ENCODE measurements at regions not wholly inside any gene's neighbourhood (a gene's known extent, or its start where the extent isn't known, plus 50 kb on each side); places are given as distances from the start of the nearest gene placed in this dataset.

- DNase-seq (ENCODE audit: low spot score) = no peak
Observed at GRCh38 chr19:28218728-28219127, 994.2 kb downstream of the UQCRFS1 start.

GRCh38 chr19:28217022-28217421 is 995.9 kb downstream of the UQCRFS1 start:
- DNase-seq (ENCODE audit: low spot score) = no peak

- DNase-seq (ENCODE audit: low spot score) = peak; percentile 35
Observed at GRCh38 chr19:28213470-28214082, 999.4 kb downstream of the UQCRFS1 start.

GRCh38 chr19:28210886-28211285 is 1002.1 kb downstream of the UQCRFS1 start:
- DNase-seq (ENCODE audit: low spot score) = no peak

- DNase-seq (ENCODE audit: low spot score) = no peak
Observed at GRCh38 chr19:28208745-28209144, 1004.2 kb downstream of the UQCRFS1 start.

GRCh38 chr19:28207244-28207643 is 1005.7 kb downstream of the UQCRFS1 start:
- no peak for DNase-seq (ENCODE audit: low spot score)

DNA sequence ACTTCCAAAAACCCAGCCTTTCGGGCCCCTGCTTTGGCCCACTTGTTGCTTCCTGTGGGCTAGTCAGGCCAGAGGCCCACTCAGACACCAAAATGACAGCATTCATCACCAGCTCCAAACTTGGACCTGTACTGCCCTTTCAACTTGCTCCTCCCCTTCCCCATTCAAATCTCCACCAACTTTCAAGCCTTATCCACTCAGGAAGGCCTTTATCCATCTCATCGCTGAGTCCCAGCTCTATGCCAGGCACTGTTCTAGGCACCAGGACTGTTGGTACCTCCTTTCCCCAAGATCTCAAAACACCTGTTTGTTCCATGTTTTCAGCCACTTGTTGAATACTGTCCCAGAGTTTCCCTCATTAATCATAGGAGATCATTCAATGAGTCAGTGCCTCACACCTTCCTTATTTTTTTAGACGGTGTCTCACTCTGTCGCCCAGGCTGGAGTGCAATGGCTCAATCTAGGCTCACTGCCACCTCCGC is 1011.4 kb downstream of the UQCRFS1 start:
- DNase-seq (ENCODE audit: low spot score) = no peak

- DNase-seq (ENCODE audit: low spot score) = no peak
Observed at GRCh38 chr19:28199323-28199722, 1013.6 kb downstream of the UQCRFS1 start.

- no peak for DNase-seq (ENCODE audit: low spot score)
Observed at GRCh38 chr19:28196961-28197360, 1016.0 kb downstream of the UQCRFS1 start.

- DNase-seq (ENCODE audit: low spot score) = no peak
Observed at GRCh38 chr19:28196101-28196500, 1016.9 kb downstream of the UQCRFS1 start.

DNA sequence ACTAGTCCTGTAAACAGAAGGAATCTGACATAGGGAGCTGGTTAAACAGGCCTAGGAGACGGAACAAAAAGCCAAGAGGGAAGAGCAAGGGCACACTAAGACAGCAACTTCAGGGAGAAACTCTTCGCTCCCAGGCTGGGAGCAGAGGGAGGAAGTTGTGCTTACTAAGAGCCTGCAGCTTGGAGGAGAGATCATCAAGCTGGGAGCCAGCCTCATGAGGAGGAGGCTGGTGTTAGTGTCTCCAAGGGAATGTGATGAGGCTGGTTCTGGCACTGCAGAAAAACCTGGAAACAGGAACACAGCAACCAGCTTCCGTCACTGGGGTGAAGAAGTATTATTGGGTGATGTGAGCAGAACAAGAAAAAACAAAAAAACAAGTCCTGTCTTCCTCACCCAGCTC is 1027.3 kb downstream of the UQCRFS1 start:
- no peak for DNase-seq (ENCODE audit: low spot score)

- no peak for DNase-seq (ENCODE audit: low spot score)
Observed at GRCh38 chr19:28184997-28185396, 1028.0 kb downstream of the UQCRFS1 start.

DNA sequence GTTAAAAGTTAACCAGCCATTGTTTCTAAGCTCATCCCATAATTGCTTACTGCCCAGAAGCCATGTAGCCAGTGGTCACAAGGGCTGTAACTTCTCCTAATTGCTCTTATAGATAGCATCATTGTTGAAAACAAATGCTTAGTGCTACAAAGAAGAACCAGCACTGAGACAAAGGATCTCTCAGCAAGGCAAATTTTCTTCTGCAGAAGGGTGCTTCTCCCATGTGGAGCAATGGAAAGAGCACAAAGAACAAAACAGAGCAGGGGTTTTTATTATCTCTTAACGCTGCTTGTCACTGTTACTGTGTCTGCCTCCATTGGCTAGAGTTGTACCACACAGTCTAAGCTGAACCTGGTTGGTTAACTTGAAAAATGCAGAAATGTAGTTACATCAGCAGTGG is 1036.8 kb downstream of the UQCRFS1 start:
- DNase-seq (ENCODE audit: low spot score) = no peak

DNA sequence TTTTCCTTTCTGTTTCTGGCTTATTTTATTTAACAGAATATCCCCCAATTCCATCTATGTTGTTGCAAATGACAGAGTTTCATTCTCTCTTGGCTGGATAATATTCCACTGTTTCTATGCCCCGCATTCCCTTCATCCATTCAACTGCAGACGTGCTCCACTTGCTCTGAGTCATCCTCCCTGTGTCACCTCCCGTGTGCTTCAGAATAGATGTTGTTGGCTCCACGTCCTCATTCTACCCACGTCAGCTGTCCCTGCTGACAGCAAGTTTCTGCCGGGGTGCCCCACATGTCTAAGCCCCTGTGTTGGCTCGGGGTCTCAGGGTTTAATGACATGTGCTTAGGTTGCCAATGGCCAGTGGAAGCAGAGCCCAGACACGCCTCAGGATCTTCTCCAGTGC is 1041.0 kb downstream of the UQCRFS1 start:
- no peak for DNase-seq (ENCODE audit: low spot score)

DNA sequence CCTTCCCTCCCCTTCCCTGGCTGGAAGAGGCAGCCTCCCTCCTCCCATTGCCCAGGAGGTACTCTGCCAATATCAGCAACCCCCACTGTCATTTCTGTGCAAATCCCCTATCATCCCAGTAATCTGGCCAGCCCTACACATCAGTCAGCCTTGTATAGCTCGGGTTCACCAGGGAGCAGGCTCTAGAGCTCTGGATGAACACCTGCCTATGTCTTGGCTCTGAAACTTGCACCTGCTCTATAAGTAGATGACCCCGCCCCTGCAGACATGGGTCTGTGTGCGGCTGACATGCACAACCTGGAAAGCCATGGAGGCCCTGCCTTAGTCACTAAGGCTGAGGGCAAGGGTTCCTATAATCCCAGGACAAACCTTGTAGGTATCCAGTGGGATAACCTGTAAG is 1042.9 kb downstream of the UQCRFS1 start:
- no peak for DNase-seq (ENCODE audit: low spot score)

GRCh38 chr19:28169168-28169887 is 1043.6 kb downstream of the UQCRFS1 start:
- DNase-seq (ENCODE audit: low spot score) = no peak

DNA sequence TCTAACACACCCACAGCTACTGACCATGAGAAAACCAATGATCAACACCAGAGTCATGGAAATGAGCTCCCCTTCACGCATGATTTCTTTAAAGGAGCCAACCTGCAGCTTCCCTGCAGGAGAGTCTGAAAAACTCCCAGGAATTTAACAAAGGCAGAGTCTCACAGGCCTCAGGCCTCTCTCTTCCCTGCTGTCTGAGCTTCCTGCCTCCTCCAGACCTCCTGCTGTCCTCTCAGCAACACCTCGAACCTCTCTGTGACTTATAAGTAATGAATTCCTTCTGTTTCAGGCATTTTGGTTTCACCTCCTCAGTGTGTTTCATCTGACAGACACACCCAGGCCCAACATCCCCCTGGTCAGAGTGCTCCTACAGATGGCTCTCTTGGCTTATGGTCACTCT is 1044.4 kb downstream of the UQCRFS1 start:
- DNase-seq (ENCODE audit: low spot score) = no peak

DNA sequence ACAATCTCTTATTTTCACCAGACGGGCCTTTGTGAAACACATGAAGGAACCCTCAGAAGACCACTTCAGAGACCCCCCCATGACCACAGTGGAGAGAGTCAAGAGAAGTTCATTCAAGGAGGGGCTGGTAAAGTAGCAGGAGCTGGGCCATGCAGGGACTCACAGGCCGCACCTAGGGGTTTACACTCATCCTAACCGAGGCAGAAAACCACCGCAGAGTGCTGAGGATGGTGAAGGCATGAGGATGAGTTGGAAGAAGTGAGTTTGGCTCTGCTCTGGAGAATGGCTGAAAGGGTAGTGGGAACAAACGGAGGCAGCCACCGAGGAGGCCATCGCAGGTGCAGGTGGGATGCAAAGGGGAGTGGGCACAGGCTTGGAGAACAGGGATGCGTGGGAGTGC is 1046.9 kb downstream of the UQCRFS1 start:
- no peak for DNase-seq (ENCODE audit: low spot score)

DNA sequence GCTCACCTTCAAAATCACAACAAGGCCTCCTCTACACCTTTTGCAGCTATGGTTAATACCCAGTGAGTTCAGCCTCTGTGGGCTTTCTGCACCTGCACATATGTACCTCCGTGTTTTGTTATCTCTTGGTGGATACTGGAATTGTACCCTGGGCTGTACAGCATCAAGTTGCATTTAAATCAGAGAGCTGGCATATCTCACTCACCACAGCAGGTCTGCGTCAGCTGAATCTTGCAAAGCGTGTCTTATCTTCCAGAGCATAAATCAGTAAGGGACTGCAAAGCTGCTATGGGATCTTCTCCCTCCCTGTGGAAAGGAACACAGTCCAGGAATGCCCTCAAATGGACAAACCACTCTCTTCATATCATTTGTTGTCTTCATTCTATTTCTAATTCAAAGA is 1048.7 kb downstream of the UQCRFS1 start:
- DNase-seq (ENCODE audit: low spot score) = no peak

- DNase-seq (ENCODE audit: low spot score) = no peak
Observed at GRCh38 chr19:28159065-28159464, 1053.9 kb downstream of the UQCRFS1 start.

GRCh38 chr19:28155265-28155664 is 1057.7 kb downstream of the UQCRFS1 start:
- no peak for DNase-seq (ENCODE audit: low spot score)

GRCh38 chr19:28154077-28154476 is 1058.9 kb downstream of the UQCRFS1 start:
- DNase-seq (ENCODE audit: low spot score) = no peak

GRCh38 chr19:28153123-28153522 is 1059.8 kb downstream of the UQCRFS1 start:
- DNase-seq (ENCODE audit: low spot score) = no peak

DNA sequence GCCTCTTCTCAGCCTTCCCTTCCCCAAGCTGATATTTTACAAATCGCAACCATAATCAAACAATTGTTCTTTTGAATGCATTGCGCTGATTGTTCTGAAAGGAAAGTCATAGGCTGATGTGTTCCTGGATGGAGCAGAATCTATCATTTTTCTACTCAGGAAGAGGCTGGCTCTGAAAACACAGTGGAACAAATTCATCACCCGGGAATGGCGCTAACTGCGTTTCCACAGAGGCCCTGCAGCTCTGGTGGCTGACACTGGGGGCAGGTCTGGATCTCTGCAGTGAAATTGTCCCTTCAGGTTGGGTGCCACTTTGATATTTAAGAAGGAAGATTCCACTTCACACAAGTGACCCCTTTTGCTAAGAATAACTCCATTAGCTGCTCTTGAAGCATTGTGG is 1060.8 kb downstream of the UQCRFS1 start:
- DNase-seq (ENCODE audit: low spot score) = no peak
